SU-DHL-6 (cell line): ENCODE measurements at regions not wholly inside any gene's neighbourhood (a gene's known extent, or its start where the extent isn't known, plus 50 kb on each side); places are given as distances from the start of the nearest gene placed in this dataset.
"Not testable (repeated sequence)": the region's sequence is repeated elsewhere in the genome, so short reads cannot be mapped to it uniquely, and the experiment has no call there.

Experiments used
- CTCF ChIP-seq: fragments of 200-600 bp; sonication (generic); IDR thresholded peaks from one replicate; pipeline ENCODE4 v1.5.1; 2017; ENCODE audit warnings: antibody characterized with exemption, mild to moderate bottlenecking, low read length, moderate library complexity; ENCODE audit not compliant: insufficient read depth, poor library complexity, severe bottlenecking
- EZH2phosphoT487 ChIP-seq: fragments of 200-600 bp; sonication (generic), shearing (Covaris generic); conservative IDR thresholded peaks from 2 replicates; pipeline ENCODE4 v1.6.1; 2018; ENCODE audit warnings: mild to moderate bottlenecking, antibody characterized with exemption, low read length, moderate library complexity, mixed read lengths

- TF ChIP-seq CTCF, EZH2phosphoT487: not testable (repeated sequence)
Measured at GRCh38 chr4:29378237-29378636, 1341.9 kb upstream of the PCDH7 start.
